ENCODE measurements at regions not wholly inside any gene's neighbourhood (a gene's known extent, or its start where the extent isn't known, plus 50 kb on each side); places are given as distances from the start of the nearest gene placed in this dataset.

DNA sequence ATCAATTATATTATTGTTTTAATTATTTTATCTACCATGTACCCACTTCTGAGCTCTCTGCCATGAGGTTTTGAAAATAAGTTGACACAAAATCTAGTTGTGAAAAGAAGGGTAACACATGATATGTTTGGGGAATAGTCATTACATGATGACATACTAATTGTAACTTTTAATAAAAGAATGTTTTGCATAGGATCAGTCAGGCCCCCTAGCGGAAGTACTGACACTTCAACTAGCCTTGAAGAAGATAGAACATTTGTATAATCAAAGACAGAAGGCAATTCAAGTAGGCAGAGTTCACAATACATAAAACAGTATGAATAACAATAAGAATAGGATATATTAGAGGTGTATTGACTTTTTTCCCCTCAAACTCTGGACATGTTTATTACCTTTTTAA lies 1191.0 kb upstream of the AGA start:
- DNase-seq = no peak

DNA sequence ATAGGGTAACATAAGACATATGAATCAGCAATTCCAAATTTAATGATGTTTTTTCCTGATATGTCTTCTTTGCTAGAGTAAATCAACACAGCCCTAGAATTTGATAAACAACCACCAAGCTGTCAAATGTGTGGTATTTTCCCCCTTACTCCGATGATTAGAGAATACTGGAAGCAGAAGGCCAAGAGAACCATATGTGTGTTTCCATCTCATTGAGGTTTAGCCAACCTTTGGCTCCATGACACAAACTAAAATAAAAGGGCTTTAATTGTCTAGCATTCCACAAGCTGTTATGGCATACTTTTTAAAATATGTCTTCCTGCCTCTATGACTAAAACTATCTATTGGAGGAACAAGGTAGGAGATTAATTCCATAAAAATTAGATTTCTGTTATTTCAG lies 1222.4 kb upstream of the AGA start:
- DNase-seq = no peak

DNA sequence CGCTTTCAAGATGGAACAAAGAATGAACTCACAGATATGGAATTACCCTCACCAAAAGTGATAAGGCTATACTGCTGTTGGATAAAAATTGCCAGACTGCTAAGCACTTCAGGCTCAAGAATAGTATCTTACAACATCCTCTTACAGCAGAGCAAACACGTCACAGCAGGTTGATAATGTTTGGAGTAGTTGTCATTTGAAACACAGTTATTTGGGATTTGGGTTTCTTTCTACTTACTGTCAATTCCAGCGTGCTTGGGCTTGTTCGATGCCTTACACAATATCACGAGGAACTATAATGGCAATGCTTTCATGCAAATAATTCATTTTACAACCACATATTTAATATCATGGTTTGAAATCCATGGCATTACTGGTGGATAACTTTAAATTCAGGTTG lies 1223.7 kb upstream of the AGA start:
- no peak for DNase-seq

DNA sequence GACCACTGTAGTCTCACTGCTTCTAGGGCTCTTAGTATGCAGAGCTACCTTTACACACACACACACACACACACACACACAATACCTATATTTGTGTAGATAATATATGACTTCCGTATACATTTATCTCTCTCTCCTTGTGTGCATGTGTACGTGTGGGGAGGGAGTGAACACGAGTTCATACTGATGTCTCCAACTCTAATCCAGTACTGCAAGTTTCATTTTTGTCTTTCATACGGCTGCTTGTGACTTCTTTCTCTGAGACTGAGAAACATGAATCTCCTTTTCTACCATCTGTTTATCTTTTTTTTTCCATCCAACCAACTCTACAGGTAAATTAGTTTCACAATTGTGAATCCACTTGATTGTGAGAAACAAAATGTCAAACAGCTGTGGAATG lies 1229.5 kb upstream of the AGA start:
- DNase-seq = no peak

DNA sequence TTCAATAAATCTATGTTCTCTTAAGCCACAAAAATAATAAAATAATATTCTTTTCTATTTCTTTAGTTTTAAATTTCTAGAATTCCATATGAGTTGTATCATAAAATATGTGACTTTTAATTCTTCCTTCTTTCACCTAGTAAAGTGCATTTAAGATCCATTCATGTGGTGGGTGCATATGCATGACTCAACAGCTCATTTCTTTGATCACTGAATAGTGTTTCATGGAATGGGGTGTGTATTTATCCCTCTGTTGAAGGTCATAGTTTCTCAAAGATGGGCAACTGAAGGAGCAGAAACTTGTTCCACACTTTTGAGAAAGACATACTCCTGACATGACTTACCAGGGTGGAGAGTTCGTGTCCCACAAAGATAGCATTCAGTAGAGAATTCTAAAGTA lies 1230.3 kb upstream of the AGA start:
- no peak for DNase-seq

DNA sequence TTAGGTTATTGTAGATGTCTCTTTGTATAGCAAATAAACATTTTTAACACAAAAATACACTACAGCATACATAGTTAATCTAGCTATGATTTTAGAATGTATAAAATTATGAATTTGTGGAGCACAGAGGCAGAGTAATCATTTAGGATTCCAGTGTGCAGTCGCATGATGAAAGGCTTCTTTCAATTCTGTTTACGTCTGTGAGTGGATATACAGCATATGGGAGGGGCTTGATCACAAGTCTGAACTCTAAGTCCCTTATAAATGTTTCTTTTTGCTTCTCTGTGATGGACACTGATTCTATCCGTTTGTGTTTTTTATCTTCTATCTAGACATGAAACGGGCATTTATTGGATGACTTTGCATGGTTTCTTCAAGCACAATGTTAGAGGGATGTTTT lies 1239.6 kb upstream of the AGA start:
- no peak for DNase-seq

DNA sequence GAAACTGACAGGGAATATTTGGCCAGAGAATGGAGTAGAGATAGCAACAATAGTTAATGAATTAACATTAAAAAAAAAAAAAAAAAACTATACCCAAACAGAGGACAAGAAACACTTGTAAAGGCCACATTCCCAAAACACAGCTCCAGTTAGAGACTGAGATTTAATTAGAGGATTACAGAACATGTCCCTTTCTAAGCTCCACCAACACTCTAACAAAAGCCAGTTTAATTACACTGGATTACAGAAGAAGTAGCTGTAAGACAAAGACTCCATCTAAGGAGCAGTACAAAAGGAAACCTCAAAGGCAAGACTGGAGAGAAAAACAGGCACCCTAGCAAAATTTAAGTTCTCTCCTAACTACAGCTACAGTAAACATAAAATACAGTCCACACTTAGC lies 1247.7 kb upstream of the AGA start:
- no peak for DNase-seq

DNA sequence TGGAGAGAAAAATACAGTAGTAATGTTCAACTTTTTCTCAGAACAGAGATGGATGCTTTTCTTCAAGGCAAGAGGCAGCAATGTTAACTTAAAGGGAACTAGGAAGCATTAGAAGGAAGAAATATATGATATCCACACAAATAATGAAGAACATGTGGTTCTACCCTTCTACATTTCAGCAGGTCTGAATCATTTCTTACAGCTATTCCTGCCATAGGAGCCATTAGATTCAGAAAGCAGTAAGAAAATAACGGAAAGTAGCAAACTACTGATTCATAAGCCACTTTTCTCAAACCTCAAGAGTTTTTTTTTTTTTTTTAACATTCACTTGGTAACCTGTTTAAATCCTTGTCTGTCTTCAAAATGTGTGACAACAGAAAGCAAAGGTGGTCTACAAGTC lies 1251.6 kb upstream of the AGA start:
- no peak for DNase-seq

DNA sequence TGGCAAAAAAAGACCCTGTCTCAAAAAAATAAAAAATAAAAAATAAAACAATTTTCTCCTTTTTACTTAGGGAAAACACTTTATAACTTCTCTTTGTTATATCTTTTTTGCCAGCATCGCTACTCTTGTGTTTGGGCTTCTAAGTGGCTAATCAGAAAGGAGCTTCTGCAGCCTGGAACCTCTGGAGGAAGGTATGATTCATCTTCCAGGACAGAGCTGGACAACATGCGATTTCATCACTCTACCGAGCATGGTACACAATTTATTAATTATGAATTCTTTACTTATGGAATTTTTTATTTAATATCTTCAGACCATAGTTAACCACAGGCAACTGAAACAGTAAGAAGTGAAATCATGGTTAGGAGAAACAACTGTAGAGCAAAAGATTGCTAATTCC lies 1254.3 kb upstream of the AGA start:
- no peak for DNase-seq

DNA sequence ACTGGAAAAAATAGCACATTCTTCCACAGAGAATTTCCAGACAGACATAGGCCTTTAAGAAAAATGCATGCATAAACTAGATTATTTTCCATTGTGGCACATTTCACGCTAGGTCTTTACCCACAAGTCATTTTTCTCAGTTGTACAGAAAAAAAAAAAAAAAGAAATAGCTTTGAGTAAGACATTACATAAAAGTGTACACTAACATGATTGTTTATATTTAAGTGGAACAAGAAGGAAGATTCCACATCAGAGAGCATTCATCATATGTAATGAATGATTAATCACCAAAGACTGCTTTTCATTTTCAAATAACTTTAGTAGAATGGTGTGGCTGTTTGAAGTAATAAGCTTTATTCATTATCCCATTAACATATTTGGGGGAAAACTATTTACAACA lies 1270.2 kb upstream of the AGA start:
- no peak for DNase-seq

DNA sequence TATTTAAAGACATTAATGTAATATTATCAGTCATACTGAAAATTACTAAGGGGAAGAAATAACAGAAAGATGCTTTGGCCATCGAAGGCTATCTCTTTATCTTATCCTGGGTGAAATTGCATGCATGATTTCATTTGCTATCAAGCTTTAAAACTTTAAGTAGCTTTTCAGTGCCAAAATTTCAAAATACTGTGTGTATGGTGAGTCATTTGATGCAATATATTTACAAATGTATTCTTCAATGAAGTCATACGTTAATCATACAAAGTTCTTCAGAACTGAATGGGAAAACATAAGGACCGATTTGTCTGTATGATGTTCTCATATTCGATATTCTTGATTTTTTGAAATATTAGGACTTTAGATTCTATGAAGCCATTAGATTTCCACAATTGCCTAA lies 1295.8 kb upstream of the AGA start:
- no peak for DNase-seq

DNA sequence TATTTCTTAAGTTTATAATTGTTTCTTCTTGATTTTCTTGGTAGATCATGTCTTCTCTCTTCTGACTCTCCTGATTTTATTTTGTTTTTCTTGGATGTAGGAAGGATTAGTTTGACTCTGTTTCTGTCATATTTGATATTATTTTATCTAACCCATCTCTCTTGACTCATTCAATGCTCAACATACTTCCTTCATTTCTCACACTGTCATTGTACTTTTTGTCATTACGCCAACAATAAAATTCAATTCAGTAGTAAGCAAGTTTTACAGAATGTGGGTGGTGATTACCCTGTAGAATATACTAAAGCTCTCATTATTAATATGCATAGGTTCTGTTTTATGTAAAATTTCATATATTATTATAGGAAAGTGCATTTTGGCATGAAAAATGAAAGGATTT lies 1303.0 kb upstream of the AGA start:
- DNase-seq = no peak

DNA sequence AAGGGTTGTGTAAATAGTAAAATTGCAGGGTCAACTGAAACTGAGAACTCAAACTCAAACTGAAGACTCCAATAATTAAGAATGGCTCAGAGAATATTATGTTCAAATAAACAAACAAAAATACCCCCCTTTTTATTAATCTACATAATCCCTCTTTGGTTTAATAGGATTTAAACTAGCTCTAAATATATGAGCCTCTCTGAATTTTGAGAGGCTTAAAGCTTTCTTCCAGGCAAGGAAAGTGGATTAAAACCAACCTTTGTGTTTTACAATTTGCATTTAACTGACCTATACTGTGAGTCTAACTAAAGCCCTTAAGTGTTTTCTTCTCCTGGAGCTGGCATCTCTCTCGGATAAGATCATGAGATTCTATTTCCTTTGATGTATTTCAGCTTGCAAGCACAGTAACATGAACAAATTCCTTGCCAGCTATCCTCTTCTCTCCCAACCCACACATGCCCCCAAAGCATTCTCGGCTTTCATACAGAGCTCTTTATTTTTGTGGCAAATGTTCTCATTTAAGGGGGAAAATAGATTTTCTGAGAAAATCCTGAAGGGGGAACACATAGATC lies 1310.8 kb upstream of the AGA start:
- no peak for DNase-seq

DNA sequence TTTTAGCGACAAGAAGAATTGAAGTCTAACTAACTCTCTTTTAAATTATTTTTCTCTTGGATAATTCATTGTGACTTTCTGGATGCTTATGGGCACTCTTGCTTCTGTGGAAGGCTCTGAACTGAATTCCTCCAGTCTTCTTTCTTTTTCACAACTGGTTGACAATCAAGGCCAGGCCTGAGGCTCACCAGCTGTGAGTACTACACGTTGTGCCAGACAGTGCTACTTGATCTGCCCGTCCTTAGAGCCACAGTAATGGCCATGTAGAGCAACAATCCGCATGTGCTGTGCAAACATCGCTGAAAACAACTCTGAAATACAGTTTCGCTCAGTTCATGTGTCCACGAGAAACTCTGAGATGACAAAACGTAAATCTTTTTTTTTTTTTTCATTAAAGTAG lies 1336.3 kb upstream of the AGA start:
- DNase-seq = no peak

DNA sequence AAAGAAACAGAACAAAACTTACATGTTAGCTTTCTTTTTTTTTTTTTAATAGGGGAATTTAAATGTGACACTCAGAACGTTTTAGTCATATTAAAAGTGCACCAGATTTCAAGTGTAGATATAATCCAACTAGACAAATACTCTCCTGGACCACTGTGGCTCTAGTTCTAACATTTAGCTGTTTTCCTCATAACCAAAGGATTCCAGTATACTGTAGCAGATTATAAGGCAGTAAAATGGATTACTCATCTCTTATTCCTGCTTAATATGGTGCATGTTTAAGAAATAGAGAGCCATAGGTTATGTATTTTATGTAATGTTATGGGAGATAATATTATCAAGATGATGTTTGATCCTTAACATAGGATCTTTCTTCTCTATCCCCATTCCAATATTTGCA lies 1339.5 kb upstream of the AGA start:
- DNase-seq = no peak

DNA sequence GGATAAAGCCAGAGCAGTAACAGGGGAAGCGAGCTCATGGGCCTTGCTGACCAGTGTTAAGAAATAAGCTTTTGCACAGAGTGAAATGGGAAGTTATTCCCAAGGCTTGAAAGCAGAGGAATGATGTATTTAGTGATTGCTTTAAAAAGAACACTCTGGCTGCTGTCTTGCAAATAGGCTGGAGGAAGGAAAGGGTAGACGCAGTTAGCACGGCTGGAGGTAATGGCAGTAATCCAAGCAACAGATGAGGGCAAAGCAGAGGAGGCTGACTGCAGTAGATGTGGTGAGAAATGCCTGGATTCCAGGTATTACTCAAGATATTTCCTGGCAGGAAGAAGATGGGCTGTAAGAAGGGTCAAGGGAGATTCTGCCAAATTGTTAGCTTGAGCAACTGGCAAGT lies 1342.3 kb upstream of the AGA start:
- no peak for DNase-seq

DNA sequence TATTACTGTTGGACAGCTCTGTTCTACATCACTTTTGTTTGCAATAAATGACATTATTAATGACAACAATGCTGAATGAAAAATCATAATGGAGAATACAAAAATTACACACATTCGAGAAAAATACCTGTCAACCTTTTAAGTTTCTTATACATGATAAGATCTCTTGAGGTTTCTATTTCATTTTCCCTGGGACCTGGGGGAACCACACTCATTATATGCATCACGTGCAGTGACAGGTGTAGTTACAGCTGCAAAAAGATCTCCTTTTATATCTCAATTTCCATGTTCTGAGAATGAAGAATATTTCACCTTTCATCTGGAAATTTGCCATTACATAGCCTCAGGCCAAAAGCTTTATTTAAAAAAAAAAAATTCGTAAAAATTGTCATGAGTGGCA lies 1347.0 kb upstream of the AGA start:
- DNase-seq = no peak

DNA sequence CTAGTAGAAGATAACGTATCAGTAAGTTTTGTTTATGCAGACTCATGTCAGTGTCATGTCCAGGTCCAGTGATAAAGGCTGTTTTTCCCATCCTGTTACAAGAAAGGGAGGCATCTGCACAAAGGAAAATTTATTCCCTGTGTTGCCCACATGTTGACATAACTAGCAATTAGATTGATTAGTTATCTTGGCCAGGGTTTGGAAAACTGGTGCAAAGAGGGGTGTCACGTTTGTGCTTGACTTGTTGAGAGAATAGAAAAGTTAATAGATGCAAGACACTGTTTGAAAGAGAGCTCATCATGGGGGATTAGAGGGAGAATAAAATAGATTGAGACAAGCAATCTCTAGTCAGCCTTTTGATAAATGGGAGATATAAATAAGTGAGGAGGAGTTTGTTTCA lies 1357.0 kb upstream of the AGA start:
- no peak for DNase-seq

DNA sequence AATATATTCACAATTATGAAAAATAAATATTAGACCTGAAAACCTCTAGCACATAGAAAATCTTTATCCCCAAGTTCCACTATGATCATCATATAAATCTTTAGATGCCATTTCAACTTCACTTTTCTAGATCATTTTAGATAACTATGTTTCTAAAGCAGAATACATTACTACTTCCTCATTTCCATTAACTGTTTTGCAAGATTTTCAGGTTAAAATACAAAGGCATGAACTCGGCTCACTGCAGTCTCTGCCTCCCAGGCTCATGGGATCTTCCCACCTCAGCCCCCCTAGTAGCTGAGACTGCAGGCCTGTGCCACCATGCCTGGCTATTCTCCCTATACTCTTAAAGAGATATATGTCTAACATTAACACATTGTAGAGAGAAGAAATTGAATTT lies 1365.9 kb upstream of the AGA start:
- no peak for DNase-seq

DNA sequence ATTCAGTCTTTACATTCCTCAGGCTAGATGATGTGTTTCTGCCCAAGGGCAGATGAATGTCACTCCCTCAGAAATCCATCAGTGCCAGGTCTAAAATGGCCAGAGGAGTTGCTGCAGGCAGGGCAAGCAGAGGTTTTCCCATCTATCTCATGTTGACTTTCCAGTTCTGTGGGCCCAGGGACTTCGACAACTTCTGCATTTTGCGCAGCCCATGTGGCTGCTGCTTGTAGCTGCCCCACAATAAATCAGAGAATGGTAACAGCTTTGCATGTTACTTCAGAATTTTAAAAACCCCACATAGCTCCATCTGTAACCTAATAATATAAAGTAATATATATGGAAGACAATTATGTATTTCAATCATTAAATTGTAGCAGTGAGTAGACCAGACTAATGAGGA lies 1367.7 kb upstream of the AGA start:
- no peak for DNase-seq

DNA sequence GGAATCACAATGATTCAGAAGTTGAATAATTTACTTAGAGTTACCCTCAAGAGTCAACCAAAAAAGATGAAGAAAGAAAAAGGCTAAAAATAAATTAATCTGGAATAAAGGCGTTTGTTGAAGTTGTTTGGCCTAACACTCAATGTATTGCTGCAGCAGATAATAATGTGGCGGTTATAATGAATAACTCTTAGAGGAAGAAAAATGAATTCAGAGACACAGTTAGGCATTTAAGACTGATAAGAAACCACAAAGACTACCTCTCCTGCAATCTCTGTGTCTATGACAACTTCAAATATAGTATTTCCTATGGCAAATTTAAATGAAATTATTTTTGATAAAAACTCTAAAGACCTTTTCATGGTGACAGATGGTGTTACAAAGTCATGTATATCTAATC lies 1369.1 kb upstream of the AGA start:
- DNase-seq = no peak

DNA sequence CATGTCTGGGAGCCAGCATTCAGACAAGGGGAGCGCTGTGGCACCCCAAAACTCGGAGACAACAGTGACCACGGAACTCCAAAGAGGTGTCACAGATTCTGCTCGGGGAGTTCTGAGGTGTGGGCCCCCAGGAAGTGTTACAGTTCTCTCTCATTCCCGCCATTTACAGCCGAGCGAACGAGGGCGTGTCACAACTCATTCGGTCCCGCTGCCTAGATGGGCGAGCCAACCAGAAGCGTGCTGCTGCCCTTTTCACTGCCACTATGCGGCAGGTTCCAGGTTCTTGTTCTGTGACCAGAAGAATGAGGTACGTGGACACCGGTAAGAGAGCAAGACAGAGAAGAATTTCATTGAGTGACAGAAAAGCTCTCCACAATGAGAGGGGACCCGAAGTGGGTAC lies 1370.6 kb upstream of the AGA start:
- DNase-seq = no peak

DNA sequence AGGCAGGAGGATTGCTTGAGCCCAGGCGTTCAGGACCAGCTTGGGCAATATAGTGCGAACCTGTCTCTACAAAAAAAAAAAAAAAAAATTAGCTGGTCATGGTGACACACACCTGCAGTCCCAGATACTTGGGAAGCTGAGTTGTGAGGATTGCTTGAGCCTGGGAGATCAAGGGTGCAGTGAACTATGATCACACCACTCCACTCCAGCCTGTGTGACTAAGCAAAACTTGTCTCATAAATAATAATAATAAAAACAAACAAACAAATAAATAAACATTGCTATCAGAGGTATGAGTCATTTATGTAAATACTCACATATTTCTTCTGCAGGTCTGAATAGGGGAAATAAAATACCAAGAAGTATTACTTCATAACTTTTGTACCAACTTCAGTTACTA lies 1372.7 kb upstream of the AGA start:
- DNase-seq = no peak

DNA sequence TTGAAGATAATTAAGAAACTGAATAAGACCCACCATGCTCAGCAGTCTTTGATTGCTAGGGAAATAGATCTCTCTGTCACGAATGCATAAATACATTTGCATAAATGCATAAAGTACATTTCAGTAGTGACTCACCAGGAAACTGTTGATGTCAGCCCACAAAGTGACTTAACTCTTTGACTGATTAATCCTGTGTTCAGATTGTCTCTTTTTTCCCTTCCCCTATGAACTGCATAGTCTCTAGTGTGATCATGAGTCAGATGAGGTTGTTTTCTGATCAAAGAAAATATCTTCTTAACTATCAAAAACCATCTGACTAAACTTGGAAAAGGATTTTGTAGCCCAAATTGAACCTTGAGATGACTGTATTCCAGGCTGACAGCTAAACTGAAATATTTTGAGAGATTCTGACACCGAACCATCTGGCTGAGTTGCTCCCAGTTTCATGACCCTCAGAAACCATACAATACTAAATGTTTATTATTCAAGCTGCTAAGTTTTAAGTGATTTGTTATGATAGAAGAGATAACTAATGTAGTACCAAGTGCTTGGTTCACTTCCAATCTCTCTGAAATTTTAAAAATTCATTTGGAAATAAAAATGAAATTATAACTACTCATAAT lies 1381.5 kb upstream of the AGA start:
- no peak for DNase-seq

DNA sequence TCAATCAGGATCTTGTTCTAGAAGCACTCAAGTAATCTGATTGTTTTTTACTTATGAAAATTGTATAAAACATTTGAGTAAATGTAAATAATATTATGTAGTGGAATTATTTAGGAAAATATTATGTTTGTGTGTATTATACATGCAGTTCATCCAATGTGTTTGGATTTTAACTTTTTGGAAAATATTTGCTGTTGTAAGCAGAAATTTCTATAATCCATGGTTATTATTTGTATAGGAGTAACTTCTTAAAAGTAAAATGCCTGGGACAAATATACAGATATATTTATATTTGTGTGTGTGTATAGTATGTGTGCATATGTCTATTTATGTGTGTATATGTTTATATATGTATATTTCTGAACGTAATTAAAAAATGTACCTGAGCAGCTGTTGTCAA lies 1394.6 kb upstream of the AGA start:
- DNase-seq = no peak

DNA sequence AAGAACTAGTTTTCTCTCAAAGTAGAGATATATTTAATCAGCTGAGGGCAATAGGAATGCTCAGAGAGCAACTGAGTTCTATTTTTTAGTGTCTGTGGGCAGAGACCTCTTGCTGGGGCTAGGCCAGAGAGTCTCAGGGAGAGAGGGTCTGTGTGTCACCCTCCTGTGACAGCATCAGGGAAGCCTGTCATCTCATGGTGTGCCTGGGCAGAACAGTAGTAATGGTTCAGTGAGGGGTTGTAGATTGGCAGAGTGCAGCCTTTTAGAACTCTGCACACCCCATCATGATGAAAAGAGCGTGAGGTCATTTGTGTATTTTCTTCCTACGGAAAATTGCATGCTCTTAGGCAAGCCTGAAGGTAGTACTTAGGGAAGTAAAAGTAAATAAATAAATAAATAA lies 1396.5 kb upstream of the AGA start:
- no peak for DNase-seq

Data from NCI-H1436 treated with DMSO at 0.1 percent for 48 hours (cell line).